Prostate gland (tissue), 2 donors: ENCODE measurements at regions not wholly inside any gene's neighbourhood (a gene's known extent, or its start where the extent isn't known, plus 50 kb on each side); places are given as distances from the start of the nearest gene placed in this dataset.

ENCODE experiments used
- DNase-seq: peaks from one replicate; pipeline ENCODE4 v3.0.0-alpha.2; 2019; ENCODE audit warnings: low spot score
- H3K27ac ChIP-seq, 2 donors: fragments of 200-600 bp; sonication (generic); 2 replicates each; pipeline ENCODE4 v1.5.1; 2017 to 2019
- H3K27me3 ChIP-seq: fragments of 200-600 bp; sonication (generic); replicated peaks from 2 replicates; pipeline ENCODE4 v1.5.1; 2019; ENCODE audit not compliant: insufficient read depth
- H3K36me3 ChIP-seq, 2 donors: fragments of 200-600 bp; sonication (generic); 1 replicate in 1 of 2; 2 replicates in 1 of 2; pipeline versions ENCODE4 v1.5.1 to v1.8.1; 2017 to 2019
- H3K4me1 ChIP-seq: fragments of 200-600 bp; sonication (generic); replicated peaks from 2 replicates; pipeline ENCODE4 v1.5.1; 2019
- H3K4me3 ChIP-seq, 2 donors: fragments of 200-600 bp; sonication (generic); 2 replicates each; pipeline ENCODE4 v1.5.1; 2017 to 2019
- H3K9me3 ChIP-seq: fragments of 200-600 bp; sonication (generic); 2 replicates; pipeline ENCODE4 v1.5.1; 2017
- POLR2A ChIP-seq: fragments of 450-650 bp; IDR thresholded peaks from one replicate; pipeline ENCODE4 v1.6.1; 2016; ENCODE audit warnings: antibody characterized with exemption, mild to moderate bottlenecking
- POLR2AphosphoS5 ChIP-seq: sonication (generic); formaldehyde crosslinking; IDR thresholded peaks from one replicate; pipeline ENCODE4 v1.6.1; 2017; ENCODE audit warnings: antibody characterized with exemption
- WGBS: methylation state at CpG from one replicate; pipeline ENCODE4 v1.1.5; 2018; 5-methylcytosine and 5-hydroxymethylcytosine counted together
- intact Hi-C: fragments of 100-400 bp; cut with DNase I; formaldehyde crosslinking; loops from one replicate; pipeline ENCODE4 v1.14.2; 2022
- TF ChIP-seq, protein P1 (sequence below), 4 experiments: fragments of 200-600 bp in 2 of 4; fragments of 450-650 bp in 2 of 4; sonication (generic) in 2 of 4; IDR thresholded peaks; 1 replicate in 3 of 4; 2 replicates in 1 of 4; pipeline ENCODE4 v1.5.1; 2016 to 2019; ENCODE audit warnings: antibody characterized with exemption in 4 of 4, mild to moderate bottlenecking in 2 of 4, moderate library complexity in 2 of 4

DNA sequence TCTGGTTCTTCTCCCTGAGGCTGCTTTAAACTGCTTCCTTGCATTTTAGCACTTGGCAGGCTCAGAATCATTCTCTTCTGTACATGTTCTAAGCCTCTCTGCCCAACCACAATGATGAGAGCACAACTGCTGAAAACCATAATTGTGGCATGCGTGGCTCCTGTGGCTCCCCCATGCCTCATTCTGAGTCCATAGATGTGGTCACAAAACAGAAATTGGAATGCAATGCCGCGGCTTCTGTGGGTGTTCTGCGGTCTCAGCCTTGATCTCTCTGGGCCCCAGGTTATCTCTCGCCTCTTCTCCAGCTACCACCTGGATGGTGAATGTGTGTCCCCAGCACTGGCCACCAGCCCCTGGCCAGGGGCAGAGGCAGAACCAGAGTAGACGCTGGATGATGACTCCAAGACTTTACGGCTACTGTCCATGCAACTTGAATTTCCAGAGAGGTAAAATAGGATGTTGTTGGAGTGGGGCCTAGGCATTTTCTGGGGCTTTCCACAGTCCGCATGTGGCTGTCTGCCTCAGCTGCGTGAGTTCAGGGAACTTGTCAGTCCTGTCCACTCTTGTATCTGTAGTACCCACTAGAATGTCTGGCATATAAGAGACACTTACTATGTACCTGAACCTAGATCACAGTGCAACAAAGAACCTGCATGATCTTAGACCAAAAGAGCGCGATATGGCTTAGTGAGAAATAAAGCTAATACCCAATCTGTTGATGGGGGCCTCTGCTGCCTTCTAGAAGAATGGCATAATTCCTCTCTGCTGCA is 52.4 kb upstream of the ADRB1 start:
- Histone ChIP-seq H3K27ac (no peak overlapping the region), H3K36me3 (no peaks in the 10 kb centered on the region), H3K9me3 (no peaks in the 10 kb centered on the region), H3K27me3 (no peaks in the 10 kb centered on the region), H3K4me3 (no peak overlapping the region), H3K4me1 (no peaks in the 10 kb centered on the region)
- DNase-seq = no peak
- no peak for TF ChIP-seq POLR2A
- TF ChIP-seq POLR2AphosphoS5 = no peak
- TF ChIP-seq, protein P1, sequence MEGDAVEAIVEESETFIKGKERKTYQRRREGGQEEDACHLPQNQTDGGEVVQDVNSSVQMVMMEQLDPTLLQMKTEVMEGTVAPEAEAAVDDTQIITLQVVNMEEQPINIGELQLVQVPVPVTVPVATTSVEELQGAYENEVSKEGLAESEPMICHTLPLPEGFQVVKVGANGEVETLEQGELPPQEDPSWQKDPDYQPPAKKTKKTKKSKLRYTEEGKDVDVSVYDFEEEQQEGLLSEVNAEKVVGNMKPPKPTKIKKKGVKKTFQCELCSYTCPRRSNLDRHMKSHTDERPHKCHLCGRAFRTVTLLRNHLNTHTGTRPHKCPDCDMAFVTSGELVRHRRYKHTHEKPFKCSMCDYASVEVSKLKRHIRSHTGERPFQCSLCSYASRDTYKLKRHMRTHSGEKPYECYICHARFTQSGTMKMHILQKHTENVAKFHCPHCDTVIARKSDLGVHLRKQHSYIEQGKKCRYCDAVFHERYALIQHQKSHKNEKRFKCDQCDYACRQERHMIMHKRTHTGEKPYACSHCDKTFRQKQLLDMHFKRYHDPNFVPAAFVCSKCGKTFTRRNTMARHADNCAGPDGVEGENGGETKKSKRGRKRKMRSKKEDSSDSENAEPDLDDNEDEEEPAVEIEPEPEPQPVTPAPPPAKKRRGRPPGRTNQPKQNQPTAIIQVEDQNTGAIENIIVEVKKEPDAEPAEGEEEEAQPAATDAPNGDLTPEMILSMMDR (IDR thresholded peaks at IDR 0.05) = no peak
- intact Hi-C loops = no loop called here
- 99% methylated on average over 11 of the region's 11 CpGs for WGBS

DNA sequence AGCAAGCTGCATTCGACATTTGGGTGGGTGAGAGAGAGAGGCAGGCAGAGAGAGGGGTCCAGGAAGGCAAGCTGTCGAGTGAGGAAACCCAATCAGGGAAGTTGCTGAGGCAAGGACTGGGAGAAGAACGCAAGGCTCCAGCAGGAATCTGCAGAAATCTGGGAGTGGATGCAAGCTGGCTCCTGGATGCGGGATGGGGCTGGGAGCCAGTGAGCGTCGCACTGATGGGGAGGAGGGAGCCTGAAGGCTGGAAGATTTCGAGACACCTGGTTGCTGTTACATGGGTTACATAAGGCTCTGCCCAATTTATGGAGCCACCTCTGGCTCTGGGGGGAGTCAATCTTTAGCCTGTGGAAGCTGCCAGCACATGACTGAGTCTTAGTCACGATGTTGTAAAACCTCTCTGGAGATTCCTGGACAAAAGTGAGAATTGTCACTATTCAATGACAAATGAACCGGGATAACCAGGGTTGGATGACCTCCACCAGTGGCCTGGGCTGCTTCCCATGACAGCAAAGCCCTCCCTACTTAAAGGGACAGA is 51.1 kb upstream of the ADRB1 start:
- Histone ChIP-seq H3K9me3 (no peaks in the 10 kb centered on the region), H3K4me3 (no peak overlapping the region), H3K27me3 (no peaks in the 10 kb centered on the region), H3K27ac (no peak overlapping the region), H3K4me1 (no peaks in the 10 kb centered on the region), H3K36me3 (no peaks in the 10 kb centered on the region)
- intact Hi-C loops = no loop called here
- TF ChIP-seq POLR2A = no peak
- TF ChIP-seq, protein P1 (IDR thresholded peaks at IDR 0.05) = no peak
- no peak for TF ChIP-seq POLR2AphosphoS5
- 71% methylated on average over 9 of the region's 9 CpGs for WGBS
- no peak for DNase-seq

DNA sequence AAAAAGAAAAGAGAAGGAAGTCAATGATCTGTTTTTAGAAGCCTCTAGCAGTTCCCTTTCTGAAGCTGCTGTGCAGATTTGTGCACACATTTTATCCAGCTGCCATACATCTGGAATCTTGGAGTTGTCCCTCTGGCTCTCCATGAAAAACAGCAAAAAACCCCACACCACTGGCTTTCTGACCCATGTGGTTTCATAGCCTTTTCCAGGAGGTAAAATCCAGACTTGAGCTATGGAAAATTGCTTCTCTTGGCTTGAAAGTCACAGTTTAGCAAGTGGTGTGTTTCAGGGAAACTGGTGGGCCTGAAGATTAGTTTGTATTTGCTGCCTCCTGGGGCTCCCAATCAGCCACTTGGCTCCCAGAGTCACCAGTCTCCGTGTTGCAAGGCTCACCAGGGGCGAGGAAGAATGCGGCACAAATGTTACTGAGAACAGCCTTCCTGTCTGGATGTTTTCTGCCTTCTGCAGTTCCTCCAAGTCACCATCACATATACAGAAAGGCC is 50.1 kb upstream of the ADRB1 start:
- Histone ChIP-seq H3K4me3 (no peak overlapping the region), H3K9me3 (no peaks in the 10 kb centered on the region), H3K4me1 (no peaks in the 10 kb centered on the region), H3K27ac (no peak overlapping the region), H3K36me3 (no peaks in the 10 kb centered on the region), H3K27me3 (no peaks in the 10 kb centered on the region)
- TF ChIP-seq POLR2A (no peak), POLR2AphosphoS5 (no peak)
- TF ChIP-seq, protein P1 (IDR thresholded peaks at IDR 0.05) = no peak
- DNase-seq = no peak
- 59% methylated on average over 3 of the region's 3 CpGs for WGBS
- intact Hi-C loops = no loop called here
